Ascending aorta (tissue), 2 donors: ENCODE measurements at regions not wholly inside any gene's neighbourhood (a gene's known extent, or its start where the extent isn't known, plus 50 kb on each side); places are given as distances from the start of the nearest gene placed in this dataset.

Experiments used
- DNase-seq, 2 donors: peaks; one replicate each; pipeline ENCODE4 v3.0.0-alpha.2; 2019; ENCODE audit warnings: low spot score in 2 of 2
- H3K27ac ChIP-seq, 2 donors: fragments of 200-600 bp; sonication (generic); one replicate each; pipeline ENCODE4 v1.5.1; 2016 to 2017; ENCODE audit warnings: mild to moderate bottlenecking in 1 of 2
- H3K27me3 ChIP-seq: fragments of 200-600 bp; sonication (generic); one replicate; pipeline ENCODE4 v1.5.1; 2017
- H3K36me3 ChIP-seq, 2 donors: fragments of 200-600 bp; sonication (generic); one replicate each; pipeline ENCODE4 v1.5.1; 2016
- H3K4me1 ChIP-seq, 2 donors: fragments of 200-600 bp; sonication (generic); one replicate each; pipeline ENCODE4 v1.5.1; 2016 to 2017; ENCODE audit warnings: mild to moderate bottlenecking in 1 of 2
- H3K4me3 ChIP-seq, 2 donors: fragments of 200-600 bp; sonication (generic); one replicate each; pipeline ENCODE4 v1.5.1; 2016 to 2017; ENCODE audit warnings: mild to moderate bottlenecking in 1 of 2
- H3K9me3 ChIP-seq, 2 donors: fragments of 200-600 bp; sonication (generic); one replicate each; pipeline ENCODE4 v1.5.1; 2016
- CTCF ChIP-seq, 3 experiments: fragments of 200-600 bp in 2 of 3; fragments of 450-650 bp in 1 of 3; sonication (generic) in 2 of 3; IDR thresholded peaks; one replicate each; pipeline ENCODE4 v1.5.1; 2016 to 2019; ENCODE audit warnings: antibody characterized with exemption in 3 of 3, mild to moderate bottlenecking in 1 of 3, moderate library complexity in 1 of 3
- intact Hi-C: fragments of 100-400 bp; cut with DNase I; formaldehyde crosslinking; loops from one replicate; pipeline ENCODE4 v1.15.1; 2023

- Histone ChIP-seq H3K9me3 (no peaks in the 10 kb centered on the region), H3K4me1 (no peaks in the 10 kb centered on the region), H3K36me3 (no peaks in the 10 kb centered on the region), H3K27me3 (no peaks in the 10 kb centered on the region), H3K4me3 (no peak overlapping the region), H3K27ac (no peak overlapping the region)
- DNase-seq: no peak
- intact Hi-C loops: no loop called here
- no peak for TF ChIP-seq CTCF (IDR thresholded peaks at IDR 0.05)
Measured at GRCh38 chr1:239189998-239190512, 196.3 kb upstream of the CHRM3 start.

GRCh38 chr1:239186487-239186886, 199.9 kb upstream of the CHRM3 start:
- H3K27ac ChIP-seq: no peak overlapping the region
- intact Hi-C loops: no loop called here

GRCh38 chr1:239185245-239185619, 201.1 kb upstream of the CHRM3 start:
- H3K27me3 ChIP-seq: no peaks in the 10 kb centered on the region
- intact Hi-C loops: no loop called here
- no peak for TF ChIP-seq CTCF (IDR thresholded peaks at IDR 0.05)
- H3K9me3 ChIP-seq: no peaks in the 10 kb centered on the region
- DNase-seq: no peak
- H3K4me1 ChIP-seq: no peaks in the 10 kb centered on the region
- H3K27ac ChIP-seq: no peak overlapping the region
- H3K36me3 ChIP-seq: no peaks in the 10 kb centered on the region
- no peak overlapping the region for H3K4me3 ChIP-seq

More at GRCh38 chr1:239186487-239186886, 199.9 kb upstream of the CHRM3 start:
- TF ChIP-seq CTCF (IDR thresholded peaks at IDR 0.05): no peak
- Histone ChIP-seq H3K4me3 (no peak overlapping the region), H3K27me3 (no peaks in the 10 kb centered on the region), H3K4me1 (no peaks in the 10 kb centered on the region), H3K36me3 (no peaks in the 10 kb centered on the region), H3K9me3 (no peaks in the 10 kb centered on the region)
- DNase-seq: no peak

GRCh38 chr1:239184561-239185244, 201.7 kb upstream of the CHRM3 start:
- Histone ChIP-seq H3K36me3 (no peaks in the 10 kb centered on the region), H3K27ac (no peak overlapping the region), H3K9me3 (no peaks in the 10 kb centered on the region), H3K4me1 (no peaks in the 10 kb centered on the region), H3K4me3 (no peak overlapping the region), H3K27me3 (no peaks in the 10 kb centered on the region)
- no peak for DNase-seq
- no peak for TF ChIP-seq CTCF (IDR thresholded peaks at IDR 0.05)
- intact Hi-C loops: no loop called here

GRCh38 chr1:239178961-239179360, 207.4 kb upstream of the CHRM3 start:
- Histone ChIP-seq H3K4me1 (no peaks in the 10 kb centered on the region), H3K27me3 (no peaks in the 10 kb centered on the region), H3K9me3 (no peaks in the 10 kb centered on the region), H3K27ac (no peak overlapping the region), H3K4me3 (no peak overlapping the region), H3K36me3 (no peaks in the 10 kb centered on the region)
- no peak for DNase-seq
- intact Hi-C loops: no loop called here
- no peak for TF ChIP-seq CTCF (IDR thresholded peaks at IDR 0.05)
